HG03097 (cell line): ENCODE measurements at regions not wholly inside any gene's neighbourhood (a gene's known extent, or its start where the extent isn't known, plus 50 kb on each side); places are given as distances from the start of the nearest gene placed in this dataset.

Experiments used
- ATAC-seq: cut with Tn5 transposase; IDR thresholded peaks from one replicate; pipeline ENCODE4 v1.9.1; 2021; ENCODE audit not compliant: unreplicated experiment, low FRiP score

DNA sequence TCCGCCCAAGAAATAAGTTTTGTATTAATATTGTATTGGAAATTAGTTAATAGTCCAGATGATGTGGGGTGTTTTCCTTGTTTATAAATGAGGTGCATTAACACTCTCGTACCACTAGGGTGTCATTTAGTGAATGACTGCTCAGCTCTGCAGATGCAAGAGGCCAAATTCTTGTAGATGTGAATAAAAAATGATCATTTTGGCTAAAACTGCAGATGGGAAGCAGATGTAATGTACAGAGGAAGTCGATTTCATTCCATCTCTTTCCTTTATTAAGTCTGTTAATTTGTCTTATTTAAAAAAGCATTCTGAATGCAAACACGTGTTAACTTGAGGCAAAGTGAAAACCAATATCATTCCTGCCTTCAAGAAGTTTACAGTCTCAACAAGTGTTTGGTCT lies 108.1 kb downstream of the DHX15 start:
- no peak for ATAC-seq

DNA sequence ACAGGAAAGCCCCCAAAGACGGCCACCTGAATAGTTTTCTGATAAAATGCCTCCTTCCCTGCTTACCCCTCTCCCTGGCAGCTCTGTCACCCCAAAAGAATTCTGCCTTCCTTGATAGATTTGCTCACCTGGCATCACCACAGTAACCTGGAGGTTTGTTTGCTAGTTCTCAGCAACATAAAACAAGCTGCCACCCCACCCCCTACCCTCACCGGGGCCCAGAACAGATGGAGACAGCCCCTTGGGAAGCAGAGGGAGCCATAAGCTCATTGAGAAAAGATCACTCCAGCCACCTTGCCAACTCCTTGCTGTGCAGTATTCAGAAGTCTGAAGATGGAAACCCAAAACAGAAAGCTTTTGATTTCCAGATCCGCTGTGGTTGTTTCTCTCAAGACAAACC lies 108.6 kb downstream of the DHX15 start:
- no peak for ATAC-seq

DNA sequence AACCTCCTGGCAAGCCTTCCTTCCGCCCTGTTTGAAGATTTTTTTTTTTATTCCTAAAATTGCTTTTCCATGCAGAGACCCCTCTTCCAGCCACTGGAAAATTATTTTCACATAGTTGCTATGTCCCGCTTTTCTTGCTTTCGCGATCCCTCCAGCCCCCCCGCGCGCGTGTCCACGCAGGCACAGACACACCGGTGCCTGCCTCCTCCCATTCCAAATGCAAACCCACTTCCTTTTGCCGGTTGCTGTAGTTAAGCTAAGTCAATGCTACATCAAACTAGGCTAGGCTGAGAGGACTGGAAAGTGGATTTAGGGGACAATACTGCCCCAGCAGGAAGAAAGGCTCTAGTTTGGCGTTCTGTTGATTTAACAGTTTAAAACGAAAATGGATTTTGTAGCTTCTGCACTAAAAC lies 111.0 kb downstream of the DHX15 start:
- no peak for ATAC-seq

DNA sequence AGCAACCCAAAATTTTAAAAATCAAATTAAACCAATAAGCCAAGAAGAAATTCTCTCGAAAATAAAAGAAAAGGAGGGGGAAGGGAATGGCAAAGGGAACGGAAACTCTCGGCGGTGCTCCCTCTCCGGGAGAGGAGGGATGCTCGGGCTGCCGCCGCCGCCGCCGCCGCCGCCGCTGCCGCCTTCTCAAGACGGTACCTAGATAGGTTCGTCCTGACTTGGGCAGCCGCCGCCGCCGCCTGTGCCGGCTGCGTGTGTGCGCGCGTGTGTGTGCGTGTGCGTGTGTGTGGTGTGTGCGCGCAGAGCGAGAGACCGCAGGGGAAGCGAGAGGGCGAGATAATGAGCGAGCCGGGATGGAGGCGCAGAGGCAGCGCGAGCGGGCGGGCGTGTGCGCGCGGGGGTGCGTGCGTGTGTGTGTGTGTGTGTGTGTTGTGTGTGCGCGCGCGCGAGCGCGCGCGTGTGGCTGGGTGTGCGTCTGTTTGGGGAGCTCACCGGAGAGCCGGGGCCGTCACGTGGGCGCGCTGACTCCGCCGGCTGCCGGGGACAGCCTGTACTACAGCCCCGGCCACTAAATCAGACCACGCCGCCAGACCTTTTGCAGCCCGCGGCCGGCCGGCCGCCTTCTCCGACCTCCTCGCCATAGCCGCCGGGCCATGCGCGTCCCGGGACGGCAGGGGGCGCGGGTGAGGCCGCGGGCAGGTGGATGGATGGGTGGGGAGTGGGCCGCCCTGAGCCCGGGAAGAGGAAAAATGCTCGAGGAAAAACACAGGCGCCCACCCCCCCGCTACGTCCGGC lies 111.6 kb downstream of the DHX15 start:
- ATAC-seq = peak; percentile 58

DNA sequence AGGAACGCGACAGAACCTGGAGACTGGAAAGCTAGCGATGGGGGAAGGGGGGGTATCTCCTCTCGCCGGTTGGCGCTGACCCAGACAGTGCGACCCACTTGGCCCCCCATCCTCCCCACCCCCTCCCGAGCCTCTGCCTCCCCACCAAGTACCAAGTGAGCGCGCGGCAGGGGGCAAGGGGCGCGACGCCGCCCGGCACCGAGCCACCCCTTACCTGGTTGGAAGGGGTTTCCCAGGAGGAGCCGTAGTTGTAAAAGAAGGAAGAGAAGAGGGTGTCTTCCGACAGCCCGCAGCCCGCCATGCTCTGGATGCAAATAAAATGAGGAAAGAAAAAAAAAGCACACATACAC lies 112.2 kb downstream of the DHX15 start:
- no peak for ATAC-seq

DNA sequence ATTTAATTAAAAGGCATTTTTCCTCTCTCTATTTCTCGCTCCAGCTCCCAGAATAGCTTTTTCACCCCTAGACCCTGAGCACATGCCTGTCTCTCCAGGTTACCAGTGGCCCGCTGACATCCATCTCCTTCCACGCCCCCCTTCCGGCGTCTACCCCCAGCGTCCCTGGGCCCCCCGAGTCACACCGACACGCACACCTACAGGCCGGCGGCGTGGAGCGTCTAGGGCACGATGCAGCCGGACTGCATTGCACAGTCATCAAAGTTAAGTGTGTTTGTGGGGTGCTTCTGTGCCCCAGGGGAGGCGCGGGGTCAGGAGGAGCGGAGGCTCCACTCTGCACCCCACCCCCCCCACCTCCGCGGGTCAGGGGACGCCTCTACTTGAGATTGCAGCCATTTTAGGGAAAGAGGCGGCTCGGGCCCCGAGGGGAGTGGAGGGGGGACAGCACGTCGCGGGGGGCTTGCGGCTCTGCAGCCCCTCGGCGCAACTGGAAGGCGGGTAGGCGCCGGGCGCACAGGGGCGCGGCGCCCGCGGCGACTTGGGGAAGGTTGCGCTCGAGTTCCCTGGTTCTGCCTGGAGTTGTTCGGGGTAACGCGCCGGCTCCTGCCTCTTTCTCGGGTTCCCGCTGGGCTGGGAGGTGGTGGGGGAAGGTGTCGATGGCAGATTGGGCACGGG lies 112.7 kb downstream of the DHX15 start:
- ATAC-seq = no peak

DNA sequence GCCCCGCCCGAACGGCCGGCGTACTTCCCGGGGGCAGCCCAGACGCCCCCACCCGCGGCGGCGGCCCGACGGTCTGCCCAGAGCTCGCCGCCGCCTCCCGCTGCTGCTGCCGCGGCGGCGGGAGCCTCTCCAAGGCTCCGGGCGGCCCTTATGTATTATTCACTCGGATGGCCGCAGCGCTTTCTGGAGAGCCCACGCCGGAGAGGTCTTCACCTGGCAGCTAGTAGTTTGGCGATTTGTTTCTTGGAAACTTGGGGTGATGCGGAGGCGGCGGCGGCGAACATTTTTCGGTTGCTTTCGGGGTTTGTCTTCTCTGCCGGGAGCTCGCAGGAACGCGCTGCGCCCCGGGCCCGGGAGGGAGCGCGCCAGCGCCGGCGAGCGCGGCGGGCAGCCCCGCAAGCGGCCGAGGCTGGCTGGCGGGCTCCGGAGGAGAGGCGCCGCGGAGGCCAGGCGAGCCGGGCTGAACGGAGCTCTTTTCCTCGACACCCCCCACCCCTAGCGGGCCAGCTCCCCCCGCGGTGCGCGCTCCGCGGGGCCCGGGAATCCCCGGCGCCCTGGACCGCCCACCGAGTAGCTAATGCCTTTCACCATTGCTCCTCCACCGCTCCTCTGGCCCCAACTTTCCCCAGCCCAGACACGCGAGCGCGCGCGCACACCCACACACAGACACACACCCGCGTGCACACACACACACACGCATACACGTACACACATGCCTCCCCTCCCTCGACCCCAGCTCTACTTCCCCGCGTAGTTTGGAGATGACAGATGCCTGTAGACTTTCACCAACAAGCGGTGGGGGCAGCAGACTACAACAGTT lies 113.5 kb downstream of the DHX15 start:
- no peak for ATAC-seq

DNA sequence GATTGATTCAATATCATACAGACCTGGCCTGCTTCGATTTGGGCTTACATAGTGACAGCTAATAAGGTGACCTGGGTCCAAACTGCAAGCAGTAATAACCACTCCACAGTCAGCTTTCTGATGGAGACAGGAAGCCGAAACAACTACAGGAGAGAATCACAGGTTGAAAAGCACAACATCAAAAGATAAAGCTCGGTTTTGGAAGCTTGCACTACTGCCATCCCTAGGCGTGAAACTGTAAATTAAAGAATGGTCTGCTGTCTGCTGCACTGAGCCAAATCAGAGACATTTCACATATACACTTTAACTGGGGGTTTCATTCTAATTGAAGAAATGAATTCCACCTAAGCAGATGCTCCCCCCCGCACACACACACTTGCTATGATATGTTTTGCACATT lies 116.3 kb downstream of the DHX15 start:
- no peak for ATAC-seq

DNA sequence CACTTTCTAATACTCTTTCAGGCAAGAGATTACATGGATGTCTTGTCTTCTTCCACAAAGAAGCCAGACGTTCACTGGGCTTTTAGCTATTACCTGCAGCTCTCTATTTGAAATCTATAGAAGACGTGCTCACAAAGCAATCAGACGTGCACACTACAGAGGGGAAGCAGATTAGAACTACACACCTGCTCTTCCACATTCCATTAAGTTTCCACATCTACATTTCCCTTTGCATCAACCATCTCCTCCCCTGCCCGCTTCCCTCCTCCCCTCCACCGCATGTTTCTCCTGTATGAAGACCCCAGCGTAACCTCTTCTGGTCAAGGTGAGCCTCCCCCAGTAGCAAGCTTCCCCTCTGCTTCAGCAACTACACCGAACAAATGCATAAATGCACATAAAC lies 119.8 kb downstream of the DHX15 start:
- no peak for ATAC-seq

DNA sequence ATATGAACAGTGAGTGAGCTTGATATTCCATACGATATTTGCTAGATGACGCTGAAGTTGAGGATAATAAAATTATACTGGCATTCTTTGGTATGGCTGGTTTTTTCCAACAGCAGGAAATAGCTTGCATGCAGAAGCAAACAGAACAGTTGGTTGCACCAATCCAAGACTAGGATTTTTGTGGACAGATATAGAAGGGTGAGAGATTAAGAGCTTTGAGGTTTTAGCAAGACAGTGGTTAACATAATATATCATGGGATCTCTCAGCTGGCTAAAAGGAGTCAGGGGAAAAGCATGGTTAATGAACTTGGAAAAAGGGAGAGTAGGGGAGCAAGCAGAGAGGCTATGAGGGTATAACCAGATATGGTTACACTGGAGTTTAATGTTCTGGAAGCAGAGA lies 127.9 kb downstream of the DHX15 start:
- ATAC-seq = no peak

DNA sequence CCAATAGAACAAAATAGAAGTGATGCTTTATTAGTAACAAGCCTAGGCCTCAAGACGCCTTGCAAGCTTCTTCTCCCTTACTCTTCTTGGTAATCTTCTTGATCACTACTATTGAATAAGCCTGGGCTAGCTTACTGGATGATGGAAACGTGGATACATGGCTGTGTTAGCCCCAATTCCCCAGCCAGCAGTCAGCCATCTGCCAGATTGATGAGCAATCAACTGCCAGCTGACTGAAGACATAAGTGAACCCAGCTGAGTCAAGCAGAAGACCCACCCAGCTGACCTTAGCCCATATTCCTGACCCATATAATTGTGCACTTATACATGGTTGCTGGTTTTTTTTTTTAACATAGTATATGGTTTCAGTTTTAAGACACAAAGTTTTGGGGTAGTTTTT lies 130.4 kb downstream of the DHX15 start:
- no peak for ATAC-seq

DNA sequence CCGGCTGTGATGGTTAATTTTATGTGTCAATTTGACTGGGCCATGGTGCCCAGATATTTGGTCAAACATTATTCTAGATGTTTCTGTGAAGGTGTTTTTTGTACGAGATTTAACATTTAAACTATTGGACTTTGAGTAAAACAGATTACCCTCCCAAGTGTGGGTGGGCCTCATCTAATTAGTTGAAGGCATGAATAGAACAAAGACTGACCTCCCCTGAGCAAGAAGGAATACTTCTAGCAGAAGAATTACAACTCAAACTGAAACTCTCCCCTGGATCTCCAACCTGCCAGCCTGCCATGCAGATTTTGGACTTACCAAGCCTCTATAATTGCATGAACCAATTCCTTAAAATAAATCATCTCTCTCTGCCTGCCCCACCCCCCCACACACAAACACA lies 132.5 kb downstream of the DHX15 start:
- ATAC-seq = no peak

DNA sequence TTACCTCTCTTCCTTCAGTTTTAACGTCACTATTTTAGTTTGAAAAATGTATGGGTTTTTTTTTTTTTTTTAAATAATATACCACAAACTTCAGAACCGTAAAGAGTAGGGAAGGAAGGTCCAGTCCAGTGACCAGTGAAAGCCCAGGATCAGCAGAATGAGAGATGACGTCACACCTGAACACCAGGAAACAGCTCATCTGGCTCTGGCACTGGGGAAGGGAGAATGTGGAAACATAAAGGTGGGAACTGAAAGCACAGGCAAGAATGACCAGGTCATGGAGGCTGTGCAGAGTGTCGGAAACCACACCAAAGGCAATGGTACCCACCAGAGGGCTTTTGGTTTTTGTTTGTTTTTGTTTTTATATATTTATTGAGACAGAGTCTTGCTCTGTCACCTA lies 141.2 kb downstream of the DHX15 start:
- no peak for ATAC-seq

DNA sequence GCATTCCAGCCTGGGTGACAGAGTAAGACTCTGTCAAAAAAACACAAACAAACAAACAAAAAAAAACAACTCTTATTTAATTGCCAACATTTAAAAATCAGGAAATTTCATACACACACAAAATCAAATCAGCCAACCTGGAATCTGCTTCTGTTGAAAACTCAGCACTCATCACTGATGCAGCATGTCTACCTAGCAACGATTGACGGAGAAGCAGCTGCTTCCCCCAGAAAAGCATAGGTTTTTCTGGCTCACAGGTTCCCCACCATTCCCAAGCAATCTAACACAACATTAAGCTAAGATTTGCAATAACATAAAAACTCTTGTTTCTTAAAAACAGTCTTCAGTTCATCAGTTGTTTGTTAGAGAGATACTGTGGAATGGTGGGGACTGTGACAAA lies 143.6 kb downstream of the DHX15 start:
- ATAC-seq = no peak

DNA sequence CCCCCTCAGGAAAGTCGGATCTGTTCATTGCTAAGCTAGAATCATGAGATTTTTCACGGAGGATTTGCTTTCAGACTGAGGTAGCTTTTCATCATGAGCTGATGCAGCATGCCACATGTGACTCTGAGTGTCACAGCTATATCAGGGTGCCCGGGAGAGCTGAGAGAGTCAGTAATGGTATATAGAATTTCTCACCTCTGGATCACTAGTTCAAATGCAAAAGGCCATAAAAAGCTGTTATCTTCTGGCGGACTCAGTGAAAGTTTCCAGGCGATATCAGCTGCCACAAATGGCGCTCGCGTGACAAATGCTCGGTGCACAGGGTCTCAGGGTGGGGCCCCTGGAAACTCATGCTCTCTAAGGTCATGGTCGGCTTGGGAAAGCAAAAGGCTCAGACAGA lies 150.1 kb downstream of the DHX15 start:
- ATAC-seq = no peak

DNA sequence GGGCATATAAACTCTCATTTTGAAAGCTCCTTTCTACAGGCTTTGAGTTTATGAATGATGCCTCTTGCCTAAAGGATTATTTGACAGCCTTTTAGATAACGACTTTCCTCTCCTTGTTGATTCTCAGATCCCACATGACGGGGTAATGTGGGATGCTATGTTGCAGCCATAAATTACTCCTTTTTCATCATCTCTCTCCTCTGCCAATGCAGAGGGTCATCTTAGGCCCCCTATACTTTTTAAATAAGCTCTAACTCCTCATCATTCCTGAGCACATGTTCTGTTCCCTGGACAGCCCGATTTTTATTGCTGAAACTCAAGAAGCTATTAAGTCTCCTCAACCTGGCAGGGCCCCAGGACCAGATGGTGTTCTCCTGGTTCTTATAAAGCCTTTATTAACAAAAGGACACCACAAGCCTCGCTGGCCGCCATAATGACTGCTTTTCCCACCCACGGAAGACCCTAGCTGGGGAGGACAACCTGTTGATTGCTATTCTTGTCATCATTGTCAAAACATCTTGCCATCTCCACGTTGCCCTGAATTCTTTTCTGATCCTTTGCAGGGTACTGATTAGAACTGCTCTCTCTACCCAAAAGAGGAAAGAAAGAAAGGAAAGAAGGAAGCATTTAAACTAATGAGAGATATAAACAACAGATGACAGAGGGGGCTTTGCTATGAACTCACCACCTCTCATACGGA lies 150.7 kb downstream of the DHX15 start:
- ATAC-seq = no peak

DNA sequence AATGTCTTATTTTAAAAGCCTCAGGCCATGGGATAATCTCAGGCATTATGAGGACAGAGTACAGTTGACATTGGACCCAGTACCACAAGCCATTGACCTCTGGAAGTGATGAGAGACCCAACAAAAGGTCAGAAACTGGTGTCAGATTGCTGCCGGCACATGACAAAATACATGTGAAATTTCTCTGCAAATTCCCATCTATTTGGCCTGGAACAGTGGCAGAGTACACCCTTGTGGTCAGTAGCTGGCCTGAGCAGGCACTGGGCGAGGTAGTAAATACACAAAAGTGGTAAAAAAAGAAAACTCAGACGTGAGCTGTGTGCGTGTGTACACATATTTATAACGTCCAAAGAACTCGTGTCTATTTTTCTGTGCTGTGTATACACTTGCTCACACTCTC lies 155.5 kb downstream of the DHX15 start:
- ATAC-seq = no peak

DNA sequence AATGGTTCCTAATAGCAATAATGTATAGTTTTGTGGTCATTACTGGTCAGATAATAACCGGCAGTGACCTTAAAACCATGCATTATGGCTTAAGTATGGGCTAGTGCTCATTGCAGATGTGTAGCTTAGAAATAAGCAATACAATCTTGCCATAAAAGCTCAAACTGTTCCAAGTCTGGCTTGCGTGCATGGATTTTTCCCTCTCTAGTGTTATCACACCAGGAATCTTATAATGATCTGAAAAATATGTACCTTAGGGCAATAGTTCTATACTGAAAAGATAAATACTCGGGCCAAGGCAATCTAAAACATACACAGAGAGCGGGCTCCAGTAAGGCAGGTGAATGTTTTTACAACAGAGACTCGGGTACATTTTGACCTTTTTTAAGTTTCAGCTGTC lies 157.8 kb downstream of the DHX15 start:
- ATAC-seq = no peak

DNA sequence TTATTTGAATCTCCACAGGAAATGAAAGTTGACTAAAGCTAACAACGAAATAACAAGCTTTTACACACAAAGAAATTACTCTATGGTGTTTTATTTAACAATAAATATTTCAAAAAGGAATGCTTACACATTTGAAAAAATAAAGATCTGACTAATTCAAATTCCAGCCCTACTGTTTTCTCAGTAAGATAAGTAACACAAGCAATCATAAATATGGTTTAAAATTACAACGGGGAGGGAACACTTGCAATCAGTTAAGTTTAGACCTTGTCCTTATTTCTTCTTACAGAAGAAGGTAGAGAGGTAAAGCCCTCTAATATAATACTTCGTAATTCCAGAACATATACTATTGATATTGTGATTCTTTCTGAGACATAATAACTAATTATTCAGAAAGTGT lies 158.5 kb downstream of the DHX15 start:
- ATAC-seq = no peak

DNA sequence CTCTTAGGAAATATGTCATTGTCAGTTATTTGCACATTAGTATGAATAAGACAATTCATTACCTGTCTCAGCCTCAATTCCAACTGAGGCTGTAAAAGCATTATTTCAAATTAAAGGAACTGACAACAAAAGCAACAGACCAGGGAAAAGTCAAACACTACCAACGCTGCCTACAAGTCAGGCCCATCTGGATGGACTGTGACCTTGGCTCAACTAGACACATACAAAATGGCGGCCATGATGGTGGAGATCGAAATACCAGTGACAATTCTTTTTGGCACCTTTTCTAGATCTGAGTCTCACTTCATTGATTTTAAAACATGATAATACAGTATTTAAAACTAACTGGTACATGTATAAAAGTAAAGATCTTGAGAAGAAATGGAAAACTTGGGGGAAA lies 160.7 kb downstream of the DHX15 start:
- no peak for ATAC-seq

DNA sequence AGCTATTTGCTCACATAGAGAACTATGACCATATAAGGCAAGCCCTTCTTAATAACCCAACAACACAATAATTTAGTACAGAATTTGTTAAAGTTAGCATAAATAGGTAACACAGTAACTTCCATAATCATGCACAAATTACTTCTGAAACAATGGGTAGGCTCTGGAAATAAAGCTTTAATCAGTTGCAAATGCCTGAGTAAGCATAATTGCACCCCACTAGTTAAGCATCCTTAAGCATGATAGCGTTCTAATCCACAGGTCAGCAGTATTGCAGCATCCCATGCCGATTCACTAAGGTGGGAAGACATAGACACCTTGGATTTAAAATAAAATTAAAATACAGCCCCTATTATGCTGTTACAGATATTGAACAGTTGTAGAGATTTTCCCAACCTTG lies 161.7 kb downstream of the DHX15 start:
- ATAC-seq = no peak
